HG02884 (cell line): ENCODE measurements at regions not wholly inside any gene's neighbourhood (a gene's known extent, or its start where the extent isn't known, plus 50 kb on each side); places are given as distances from the start of the nearest gene placed in this dataset.

Source experiments
- ATAC-seq: cut with Tn5 transposase; IDR thresholded peaks from one replicate; pipeline ENCODE4 v1.9.1; 2021; ENCODE audit warnings: mild to moderate bottlenecking, moderate library complexity; ENCODE audit not compliant: unreplicated experiment

DNA sequence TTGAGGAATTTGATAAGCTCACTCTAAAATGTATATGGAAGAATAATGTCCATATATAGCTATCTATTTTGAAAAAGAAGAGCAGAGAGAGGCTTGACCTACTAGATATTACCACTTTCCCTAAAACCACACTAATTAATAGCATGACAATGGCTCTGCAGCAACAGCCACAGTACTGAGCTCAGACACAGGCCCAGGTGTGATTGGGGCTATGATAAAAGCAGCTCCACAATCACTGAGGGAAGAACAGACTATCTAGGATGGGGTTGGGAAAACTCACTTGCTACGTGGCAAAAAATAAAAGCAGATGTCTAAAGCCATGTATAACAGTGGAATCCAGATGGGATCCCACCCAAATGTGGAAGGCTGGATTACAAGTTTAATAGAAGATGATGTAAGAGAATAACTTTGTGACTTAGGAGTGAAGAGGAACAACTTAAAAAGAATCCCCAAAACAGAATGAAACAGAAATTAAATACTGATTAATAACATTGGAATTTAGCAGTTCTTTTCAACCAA lies 80.8 kb upstream of the RAB4A start:
- ATAC-seq: no peak

DNA sequence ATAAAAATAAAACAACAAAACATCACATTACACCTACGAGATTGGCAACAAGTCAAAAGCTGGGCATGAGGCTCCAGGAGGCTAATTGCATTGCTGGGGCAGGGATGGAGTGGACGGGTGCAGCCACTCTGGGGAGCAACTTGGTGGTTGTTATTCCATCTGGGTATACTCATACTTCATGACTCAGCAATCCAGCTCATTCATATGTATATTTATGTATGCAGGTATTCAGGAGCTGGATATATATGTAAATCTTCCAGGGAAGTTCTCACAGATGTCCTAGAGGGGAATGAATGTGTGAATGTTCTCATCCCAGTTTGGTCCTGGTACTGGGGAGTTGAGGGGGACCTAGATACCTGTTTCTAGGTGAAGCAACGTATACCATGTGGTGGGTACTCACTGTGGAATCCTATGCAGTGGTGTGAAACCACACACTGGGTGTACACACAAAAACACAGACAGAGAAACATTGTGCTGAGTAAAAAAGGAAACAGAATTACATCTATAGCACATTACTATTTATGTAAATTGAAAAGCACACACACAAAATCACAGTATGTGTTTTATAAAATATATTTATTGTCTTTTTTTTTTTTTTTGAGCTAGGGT lies 79.7 kb upstream of the RAB4A start:
- ATAC-seq: no peak

DNA sequence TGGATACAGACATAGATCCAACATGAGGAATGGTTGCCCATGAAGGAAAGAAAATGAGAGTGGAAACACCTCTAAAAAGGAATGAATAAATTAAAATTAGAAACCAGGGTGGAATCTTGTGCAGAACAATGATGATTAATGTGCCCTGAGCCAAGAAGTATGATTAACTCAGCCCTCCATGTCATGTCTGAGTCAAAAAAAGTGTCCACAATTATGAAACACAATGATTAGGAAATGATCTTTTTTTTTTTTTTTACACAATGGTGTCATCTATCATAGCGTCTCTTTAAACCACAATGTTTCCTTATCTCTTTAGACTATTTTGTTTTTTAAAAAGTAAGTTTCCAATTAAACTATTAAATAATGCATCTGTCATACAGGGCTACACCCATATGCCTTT lies 78.9 kb upstream of the RAB4A start:
- no peak for ATAC-seq

DNA sequence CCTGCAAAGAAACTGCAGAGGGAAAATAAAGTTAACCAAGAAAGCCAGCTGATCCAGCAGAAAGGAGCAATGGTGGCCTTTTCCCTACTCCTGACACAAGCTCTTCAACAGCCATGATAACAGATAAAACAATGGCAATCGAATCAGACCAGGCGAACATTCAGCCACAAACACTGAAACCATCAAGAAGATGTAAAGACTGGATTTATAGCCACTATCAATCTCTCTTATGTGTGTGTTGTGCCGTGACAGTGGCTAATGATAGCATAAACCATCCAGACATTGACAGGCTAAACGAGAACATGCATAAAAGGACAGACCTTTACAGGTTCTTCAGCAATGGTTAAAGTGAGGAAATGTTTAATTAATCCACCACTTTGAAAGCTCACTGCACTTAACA lies 78.1 kb upstream of the RAB4A start:
- no peak for ATAC-seq

DNA sequence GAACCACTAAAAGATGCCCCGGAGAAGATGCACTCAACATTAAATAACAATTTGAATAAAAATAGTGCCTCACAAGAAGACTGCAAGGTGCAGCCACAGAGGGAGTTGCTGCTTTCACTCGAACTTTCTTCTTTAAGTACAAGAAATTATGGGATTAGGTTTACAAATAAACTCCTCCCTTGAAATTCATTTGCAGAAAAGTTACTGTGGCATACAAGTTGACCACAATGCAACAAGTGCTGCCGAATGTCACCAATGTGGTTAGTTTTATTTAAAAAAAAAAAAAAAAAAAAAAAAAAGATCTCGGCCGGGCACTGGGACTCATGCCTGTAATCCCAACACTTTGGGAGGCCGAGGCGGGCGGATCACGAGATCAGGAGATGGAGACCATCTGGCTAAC lies 76.8 kb upstream of the RAB4A start:
- ATAC-seq: no peak

DNA sequence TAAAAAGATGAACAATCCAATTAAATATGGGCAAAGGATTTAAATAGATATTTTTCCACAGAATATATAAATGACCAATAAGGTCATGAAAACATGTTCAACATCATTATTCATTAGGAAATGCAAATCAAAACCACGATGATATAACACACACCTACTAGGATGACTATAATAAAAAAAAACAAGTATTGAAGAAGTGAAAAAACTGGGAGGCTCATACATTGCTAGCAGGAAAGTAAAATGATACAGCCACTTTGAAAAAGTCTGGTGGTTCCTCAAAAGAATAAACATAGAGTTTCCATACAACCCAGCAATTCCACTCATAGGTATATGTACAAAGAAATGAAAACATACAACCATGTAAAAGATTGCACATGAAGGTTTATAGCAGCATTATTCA lies 75.7 kb upstream of the RAB4A start:
- ATAC-seq: no peak

DNA sequence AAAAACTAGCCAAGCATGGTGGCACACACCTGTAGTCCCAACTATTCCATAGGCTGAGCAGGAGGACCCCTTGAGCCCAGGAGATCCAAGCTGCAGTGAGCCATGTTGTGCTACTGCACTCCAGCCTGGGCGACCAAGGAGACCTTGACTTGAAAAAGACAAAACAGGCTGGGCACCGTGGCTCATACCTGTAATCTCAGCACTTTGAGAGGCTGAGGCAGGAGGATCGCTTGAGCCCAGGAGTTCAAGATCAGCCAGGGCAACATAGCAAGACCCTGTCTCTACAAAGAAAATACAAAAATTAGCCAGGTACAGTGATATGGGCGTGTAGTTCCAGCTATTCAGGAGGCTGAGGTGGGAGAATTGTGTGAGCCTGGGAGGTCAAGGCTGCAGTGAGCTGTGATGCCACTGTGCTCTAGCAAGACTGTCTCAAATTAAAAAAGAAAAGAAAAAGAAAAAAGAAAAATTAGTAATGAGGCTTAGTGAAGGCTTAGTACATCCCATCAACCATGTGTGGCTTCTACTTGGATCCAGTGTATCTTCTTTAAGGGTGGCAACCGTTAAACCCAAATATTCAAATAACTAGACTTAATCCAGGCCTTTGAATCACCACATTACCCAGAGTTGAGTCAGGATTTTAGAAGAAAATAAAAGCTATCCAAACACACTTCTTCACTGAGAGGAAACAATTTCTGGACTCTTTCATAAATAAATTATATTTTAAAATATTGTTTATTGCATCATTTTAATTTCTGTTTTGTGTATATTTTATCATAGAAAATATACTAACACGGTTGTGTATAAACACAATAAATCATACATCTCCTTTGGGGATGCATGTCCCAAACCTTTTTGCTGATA lies 74.3 kb upstream of the RAB4A start:
- ATAC-seq: no peak

DNA sequence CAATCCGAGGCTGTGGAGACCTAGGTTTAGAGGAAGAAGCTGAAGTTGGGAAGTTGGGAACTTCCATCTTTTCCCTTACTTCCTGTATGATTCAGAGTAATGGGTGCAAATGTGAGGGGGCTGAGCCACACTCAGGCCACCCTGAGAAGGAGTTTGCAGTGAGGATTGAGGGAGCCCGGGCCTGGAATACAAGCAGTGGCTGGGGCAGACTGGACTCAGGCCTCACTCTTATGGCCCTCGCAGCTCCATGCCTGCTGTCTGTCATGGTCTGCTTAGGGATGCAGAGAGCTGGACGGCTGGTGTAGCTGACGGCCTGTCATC lies 73.7 kb upstream of the RAB4A start:
- no peak for ATAC-seq

DNA sequence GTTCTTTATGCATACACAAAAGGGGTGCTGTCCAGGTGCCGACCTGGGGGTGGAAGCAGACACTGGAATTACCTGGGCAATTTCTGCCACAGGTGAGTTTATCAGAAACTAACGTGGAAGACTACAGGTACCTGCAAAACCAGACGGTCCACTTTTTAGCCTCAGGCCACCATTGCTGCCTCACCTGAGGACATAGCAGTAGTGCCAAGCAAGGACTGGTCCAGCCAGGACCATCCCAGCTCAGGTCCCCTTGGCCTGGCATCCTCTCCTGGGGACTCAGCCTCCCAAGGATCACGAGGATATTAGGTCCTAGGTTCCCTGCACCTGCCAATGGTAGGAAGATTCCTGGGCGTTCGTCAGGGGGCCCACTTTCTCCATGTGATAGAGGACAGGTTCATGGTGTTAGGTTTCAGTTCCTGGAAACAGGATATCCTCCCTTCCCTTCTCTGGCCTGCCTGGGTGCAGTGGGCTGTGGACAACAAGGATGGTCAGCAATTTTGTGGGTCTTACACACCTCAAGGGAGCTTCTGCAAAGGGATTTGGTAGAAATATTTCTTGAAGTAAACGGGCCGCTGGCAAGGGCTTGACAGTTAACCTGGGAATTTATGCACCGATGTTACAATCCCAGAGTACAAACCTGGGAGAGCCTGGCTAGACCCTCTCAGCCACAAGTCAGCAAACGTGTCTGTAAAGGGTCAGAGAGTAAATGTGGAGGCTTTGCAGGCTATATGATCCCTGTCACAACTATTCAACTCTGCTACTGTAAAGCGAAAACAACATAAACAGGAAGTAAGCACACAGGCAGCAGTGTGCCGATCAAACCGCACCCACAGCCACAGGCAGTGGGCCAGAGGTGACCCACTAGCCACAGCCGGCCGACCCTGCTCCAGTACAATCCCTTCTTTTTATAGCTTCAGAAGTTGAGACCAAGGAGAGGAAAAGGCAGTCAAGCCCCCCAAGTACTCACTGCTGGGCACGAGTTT lies 71.4 kb upstream of the RAB4A start:
- ATAC-seq: peak; percentile 60

DNA sequence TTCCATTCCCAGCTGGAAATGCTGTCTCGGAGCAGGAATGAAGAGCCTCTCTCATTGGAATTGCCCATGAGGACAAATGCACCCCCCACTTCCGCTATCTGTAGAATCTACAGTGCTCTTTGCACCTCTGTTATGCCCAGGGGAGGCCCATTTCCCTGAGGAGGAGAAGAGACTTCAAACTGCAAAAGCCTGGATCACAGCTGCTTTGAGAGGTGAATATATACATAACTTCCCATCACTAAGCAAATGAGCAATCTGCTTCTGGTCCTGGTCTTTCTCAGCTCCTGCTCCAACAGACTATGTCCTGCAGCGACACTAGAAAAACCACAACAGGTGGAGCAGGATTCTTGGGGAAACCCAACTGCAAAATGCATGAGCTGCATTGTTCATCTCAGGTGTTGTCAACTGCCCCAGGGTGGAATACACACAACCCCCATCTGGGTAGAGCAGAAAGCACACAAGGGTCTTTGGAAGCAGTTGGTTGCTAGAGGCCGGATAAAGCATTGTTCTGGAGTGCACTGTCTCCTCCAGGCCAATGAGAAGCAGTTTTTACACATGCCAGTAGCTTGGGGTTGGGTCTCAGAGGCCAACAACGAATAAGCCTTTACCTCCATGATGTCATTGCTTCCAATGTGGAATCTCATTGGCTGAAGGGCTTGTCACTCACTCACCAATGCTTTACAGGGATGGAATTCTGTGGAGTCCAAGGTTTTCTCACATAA lies 67.7 kb upstream of the RAB4A start:
- no peak for ATAC-seq

DNA sequence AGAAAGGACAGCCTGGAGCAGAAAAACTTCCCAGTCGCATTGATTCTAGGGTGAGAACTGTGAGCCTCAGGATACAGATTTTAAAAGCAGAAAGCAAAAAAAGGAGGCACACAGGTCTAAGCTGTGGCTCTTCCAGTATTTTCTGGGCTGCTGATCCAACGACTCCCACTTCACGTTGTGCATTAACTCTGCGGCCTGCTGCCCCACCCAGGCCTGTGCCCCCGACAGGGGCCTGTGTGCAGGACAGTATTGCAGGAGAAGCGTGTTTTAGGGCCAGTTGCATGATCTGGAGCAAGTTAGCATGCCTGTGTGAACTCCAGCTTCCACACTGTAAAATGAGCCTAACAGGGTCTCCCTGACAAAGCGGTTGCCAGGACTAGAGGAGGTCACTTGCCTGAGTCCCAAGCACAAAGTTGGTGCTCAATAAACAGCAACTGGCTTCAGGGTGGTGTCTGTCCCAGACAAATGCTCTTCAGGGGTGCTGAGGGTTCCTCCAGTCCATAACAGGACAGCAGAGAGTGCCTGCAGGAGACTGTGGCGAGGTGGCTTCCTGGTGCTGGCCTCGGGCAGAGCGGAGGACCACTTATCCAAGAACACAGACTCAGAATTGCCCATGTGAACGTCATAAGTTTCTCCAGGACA lies 66.8 kb upstream of the RAB4A start:
- ATAC-seq: no peak

DNA sequence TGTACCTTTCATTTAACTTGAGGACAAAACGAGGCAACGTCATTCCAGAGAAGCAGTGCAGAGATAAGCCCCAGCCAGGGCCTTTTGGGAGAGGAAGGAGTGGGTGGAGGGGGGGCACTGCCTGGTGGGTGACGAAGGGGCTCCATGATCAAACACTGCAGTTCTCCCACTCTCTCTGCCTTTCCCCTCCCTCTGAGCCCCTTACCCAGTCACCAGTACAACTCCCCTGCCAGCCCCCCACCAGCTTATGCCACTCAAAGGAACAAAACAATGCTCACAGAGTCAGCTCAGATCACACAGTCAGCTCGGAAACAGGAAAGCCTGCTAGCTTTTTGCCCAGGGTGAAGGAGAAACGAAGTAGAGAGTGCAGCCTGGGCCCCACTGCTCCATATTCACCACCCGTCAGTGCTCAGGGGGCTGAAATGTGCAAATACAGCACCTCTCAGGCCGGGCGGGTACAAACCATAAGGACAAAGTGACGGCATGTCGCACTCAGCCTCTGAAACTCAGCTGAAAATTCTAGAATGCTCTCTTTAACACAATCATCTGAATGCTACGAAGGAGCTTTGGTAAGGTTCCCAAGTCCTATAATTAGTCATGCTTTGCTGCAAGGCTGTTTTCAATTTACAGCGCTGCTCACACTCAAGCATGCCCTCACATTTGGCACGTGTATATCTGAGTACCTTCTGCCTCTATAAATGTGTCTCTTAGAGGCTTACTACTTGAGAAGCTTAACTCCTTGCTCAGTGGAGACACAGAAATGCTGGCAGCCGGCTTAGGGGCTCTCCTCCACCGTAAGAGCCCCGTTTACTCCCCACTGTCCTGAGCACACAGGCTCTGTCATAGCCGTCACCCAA lies 65.8 kb upstream of the RAB4A start:
- ATAC-seq: no peak

DNA sequence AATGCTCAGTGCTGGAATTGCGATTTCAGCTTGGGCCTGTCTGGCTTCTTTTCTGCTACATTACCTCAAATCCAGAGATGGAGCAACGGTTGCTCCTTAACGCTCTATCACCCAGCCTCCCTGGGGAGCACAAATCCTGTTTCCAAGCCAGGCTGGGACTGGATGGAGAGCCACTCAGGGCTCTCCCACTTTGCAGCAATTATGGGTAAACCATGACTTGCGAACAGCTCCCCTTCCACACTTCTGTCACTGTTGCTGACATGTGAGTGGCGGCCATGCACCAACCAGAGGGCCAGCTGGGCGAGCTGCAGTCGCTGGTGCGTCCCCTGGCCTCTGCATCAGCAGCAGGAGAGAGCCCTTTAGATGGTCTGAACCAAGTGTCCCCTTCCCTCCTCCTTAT lies 65.1 kb upstream of the RAB4A start:
- ATAC-seq: no peak

DNA sequence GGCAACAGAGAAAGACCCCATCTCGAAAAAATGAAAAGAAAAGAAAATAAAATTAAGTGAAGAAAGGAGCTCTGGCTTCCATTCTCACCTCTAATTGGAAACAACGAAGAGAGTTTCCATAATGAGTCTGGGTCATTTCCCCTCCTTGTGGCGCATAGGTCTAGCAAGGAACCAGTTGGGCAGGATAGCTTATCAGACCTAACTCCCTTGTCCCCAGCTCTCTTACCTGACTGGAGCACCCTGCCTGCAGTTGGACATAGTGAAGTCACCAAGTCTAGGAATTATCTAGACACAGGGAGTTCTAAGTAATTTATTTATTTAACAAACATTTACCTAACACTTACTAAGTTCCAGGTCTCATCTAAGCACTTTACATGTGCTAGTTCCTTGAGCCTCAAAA lies 63.0 kb upstream of the RAB4A start:
- ATAC-seq: no peak

DNA sequence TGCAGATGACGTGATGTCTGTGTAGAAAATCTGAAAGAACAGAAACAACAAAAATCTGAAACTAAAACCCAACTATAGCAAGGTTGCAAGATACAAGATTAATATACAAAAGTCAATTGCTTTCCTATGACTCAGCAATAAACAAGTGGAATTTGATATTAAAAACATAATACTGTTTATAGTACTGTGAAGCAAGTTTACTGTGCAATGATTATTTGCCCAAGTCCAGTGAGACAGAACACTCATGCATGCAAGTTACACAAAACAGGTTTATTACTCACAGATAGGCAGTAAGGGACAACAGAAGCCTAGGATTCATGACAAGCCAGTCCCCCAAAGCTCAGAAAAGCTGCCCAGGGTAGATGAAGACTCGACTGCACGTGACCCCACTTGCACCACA lies 62.4 kb upstream of the RAB4A start:
- ATAC-seq: no peak

DNA sequence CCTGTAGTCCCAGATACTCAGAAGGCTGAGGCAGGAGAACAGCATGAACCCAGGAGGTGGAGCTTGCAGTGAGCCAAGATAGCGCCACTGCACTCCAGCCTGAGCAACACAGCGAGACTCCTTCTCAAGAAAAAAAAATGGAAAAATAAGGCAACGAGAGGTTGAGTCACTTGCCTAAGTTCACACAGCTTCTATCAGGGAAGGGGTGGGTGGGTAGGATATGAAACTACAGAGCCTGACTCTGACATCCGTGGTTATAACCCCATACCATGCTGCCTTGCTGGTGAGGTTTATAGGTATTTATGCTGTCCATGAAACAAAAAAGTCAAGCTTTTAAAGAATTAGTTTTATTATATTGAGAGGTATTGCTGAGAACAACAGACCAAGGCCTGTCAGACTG lies 61.5 kb upstream of the RAB4A start:
- ATAC-seq: no peak

DNA sequence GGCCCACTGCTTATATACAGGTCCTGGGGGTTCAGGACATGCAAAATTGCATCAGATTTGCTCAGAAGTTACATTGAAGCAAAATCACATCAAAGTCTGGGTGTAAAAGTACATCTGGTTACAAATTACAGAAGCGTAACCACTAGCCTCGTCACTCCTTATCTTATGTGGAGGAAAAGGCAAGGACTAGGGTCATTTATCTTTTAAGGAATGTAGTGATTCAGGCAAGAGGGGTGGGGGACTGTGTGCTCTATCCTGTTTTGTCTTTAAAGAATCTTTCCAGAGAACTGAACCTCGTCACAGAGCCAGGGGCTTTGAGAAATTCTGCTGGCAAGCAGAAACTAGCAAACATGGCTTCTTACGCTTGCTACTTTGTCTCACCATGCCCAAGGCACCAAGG lies 61.1 kb upstream of the RAB4A start:
- no peak for ATAC-seq

DNA sequence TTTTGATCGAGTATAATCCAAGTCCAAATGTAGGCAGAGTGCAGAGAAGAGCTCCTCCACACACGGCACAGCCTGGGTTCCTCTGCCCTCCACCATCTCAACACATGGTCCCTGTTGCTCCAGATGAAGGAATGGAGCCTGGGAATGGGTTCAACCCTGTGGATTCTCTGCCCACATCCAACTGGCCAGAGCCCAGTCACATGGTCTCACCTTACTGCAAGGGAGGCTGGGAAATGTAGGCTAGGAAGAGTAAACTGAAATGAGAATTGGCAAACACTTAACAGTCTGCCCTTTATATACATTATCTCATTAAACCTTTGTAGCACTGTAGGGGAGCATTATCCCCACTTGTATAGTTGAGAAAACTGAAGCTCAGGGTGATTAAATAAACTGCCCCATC lies 60.1 kb upstream of the RAB4A start:
- ATAC-seq: no peak

DNA sequence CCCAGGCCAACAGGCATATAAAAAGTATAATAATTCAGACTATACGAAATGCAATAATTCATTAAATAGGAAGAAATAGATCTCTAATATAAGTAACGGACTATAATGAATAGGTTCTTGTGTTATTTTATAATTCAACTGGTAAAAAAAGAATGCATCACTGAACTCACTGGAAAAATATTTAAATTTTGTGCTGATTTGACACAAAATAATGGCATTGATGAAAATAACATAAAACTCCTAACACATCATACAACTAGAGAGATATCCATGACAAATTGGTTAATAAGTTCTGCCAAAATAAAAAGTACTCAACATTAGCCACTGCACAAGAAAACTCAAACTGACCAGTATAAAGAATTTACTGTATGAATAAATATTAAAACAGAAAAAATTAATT lies 57.1 kb upstream of the RAB4A start:
- no peak for ATAC-seq
